Right atrium auricular region (tissue), 2 donors: ENCODE measurements at regions not wholly inside any gene's neighbourhood (a gene's known extent, or its start where the extent isn't known, plus 50 kb on each side); places are given as distances from the start of the nearest gene placed in this dataset.
"Not testable (repeated sequence)": the region's sequence is repeated elsewhere in the genome, so short reads cannot be mapped to it uniquely, and the experiment has no call there.

Source experiments
- DNase-seq: peaks from one replicate; pipeline ENCODE4 v3.0.0-alpha.2; 2019; ENCODE audit warnings: low spot score
- H3K27ac ChIP-seq, 2 donors: fragments of 200-600 bp; sonication (generic); 1 replicate in 1 of 2; 2 replicates in 1 of 2; pipeline ENCODE4 v1.5.1; 2016 to 2019
- H3K27me3 ChIP-seq, 2 donors: fragments of 200-600 bp; sonication (generic); one replicate each; pipeline versions ENCODE4 v1.5.1 to v1.6.0; 2017 to 2019
- H3K36me3 ChIP-seq: fragments of 200-600 bp; sonication (generic); one replicate; pipeline ENCODE4 v1.5.1; 2016
- H3K4me1 ChIP-seq, 2 donors: fragments of 200-600 bp; sonication (generic); one replicate each; pipeline versions ENCODE4 v1.5.1 to v1.6.0; 2017 to 2019
- H3K4me3 ChIP-seq, 2 donors: fragments of 200-600 bp; sonication (generic); 1 replicate in 1 of 2; 2 replicates in 1 of 2; pipeline ENCODE4 v1.5.1; 2017 to 2019; ENCODE audit warnings: mild to moderate bottlenecking in 1 of 2, moderate library complexity in 1 of 2
- H3K9me3 ChIP-seq, 2 donors: fragments of 200-600 bp; sonication (generic); one replicate each; pipeline ENCODE4 v1.5.1; 2019
- CTCF ChIP-seq, 2 donors: fragments of 200-600 bp; sonication (generic); IDR thresholded peaks; one replicate each; pipeline ENCODE4 v1.5.1; 2019; ENCODE audit warnings: antibody characterized with exemption in 2 of 2

GRCh38 chr14:50025776-50026175 is 90.6 kb downstream of the VCPKMT start:
- Histone ChIP-seq H3K9me3 (peaks cover 4 to 13% of the 10 kb centered on the region in 2 donors), H3K4me1 (no peaks in the 10 kb centered on the region), H3K27ac (no peak overlapping the region), H3K27me3 (no peaks in the 10 kb centered on the region), H3K36me3 (no peaks in the 10 kb centered on the region), H3K4me3 (no peak overlapping the region)
- no peak for TF ChIP-seq CTCF (IDR thresholded peaks at IDR 0.05)
- DNase-seq: no peak

GRCh38 chr14:50026396-50026795 is 90.0 kb downstream of the VCPKMT start:
- no peaks in the 10 kb centered on the region for H3K27me3 ChIP-seq
- peaks cover 4 to 13% of the 10 kb centered on the region in 2 donors for H3K9me3 ChIP-seq
- no peak for TF ChIP-seq CTCF (IDR thresholded peaks at IDR 0.05)
- no peak overlapping the region for H3K4me3 ChIP-seq
- H3K36me3 ChIP-seq: no peaks in the 10 kb centered on the region
- H3K27ac ChIP-seq: no peak overlapping the region
- no peaks in the 10 kb centered on the region for H3K4me1 ChIP-seq
- DNase-seq: no peak

GRCh38 chr14:50027816-50028215 is 88.6 kb downstream of the VCPKMT start:
- Histone ChIP-seq H3K36me3 (no peaks in the 10 kb centered on the region), H3K4me3 (no peak overlapping the region), H3K9me3 (peaks cover 4 to 13% of the 10 kb centered on the region in 2 donors), H3K4me1 (no peaks in the 10 kb centered on the region), H3K27me3 (no peaks in the 10 kb centered on the region), H3K27ac (no peak overlapping the region)
- TF ChIP-seq CTCF (IDR thresholded peaks at IDR 0.05): no peak
- no peak for DNase-seq

GRCh38 chr14:50028458-50028857 is 87.9 kb downstream of the VCPKMT start:
- no peaks in the 10 kb centered on the region for H3K27me3 ChIP-seq

GRCh38 chr14:50030036-50030435 is 86.3 kb downstream of the VCPKMT start:
- no peak for TF ChIP-seq CTCF (IDR thresholded peaks at IDR 0.05)
- DNase-seq: no peak
- no peaks in the 10 kb centered on the region for H3K27me3 ChIP-seq
- no peak overlapping the region for H3K4me3 ChIP-seq
- no peaks in the 10 kb centered on the region for H3K4me1 ChIP-seq
- H3K36me3 ChIP-seq: no peaks in the 10 kb centered on the region
- H3K27ac ChIP-seq: no peak overlapping the region
- peaks cover 4 to 11% of the 10 kb centered on the region in 2 donors for H3K9me3 ChIP-seq

More at GRCh38 chr14:50028458-50028857, 87.9 kb downstream of the VCPKMT start:
- Histone ChIP-seq H3K4me3 (no peak overlapping the region), H3K27ac (no peak overlapping the region), H3K4me1 (no peaks in the 10 kb centered on the region), H3K9me3 (peaks cover 4 to 13% of the 10 kb centered on the region in 2 donors), H3K36me3 (no peaks in the 10 kb centered on the region)
- DNase-seq: no peak
- no peak for TF ChIP-seq CTCF (IDR thresholded peaks at IDR 0.05)

GRCh38 chr14:50030911-50031310 is 85.5 kb downstream of the VCPKMT start:
- not testable (repeated sequence) for H3K27ac ChIP-seq, H3K27me3 ChIP-seq, H3K4me3 ChIP-seq, DNase-seq, H3K4me1 ChIP-seq, H3K36me3 ChIP-seq, H3K9me3 ChIP-seq
